SK-N-SH treated with all-trans-retinoic acid at 6 μM for 48 hours (cell line): ENCODE measurements at regions not wholly inside any gene's neighbourhood (a gene's known extent, or its start where the extent isn't known, plus 50 kb on each side); places are given as distances from the start of the nearest gene placed in this dataset.
A peak's percentile ranks its signal among the peaks of the same experiment; 100 is the strongest.

Source experiments
- ATAC-seq: fragments of 200-7000 bp; cut with Tn5 transposase; 3 replicates; pipeline ENCODE4 v1.9.1; 2020; ENCODE audit warnings: mild to moderate bottlenecking, moderate library complexity
- ARNTL ChIP-seq: fragments of 450-650 bp; formaldehyde crosslinking; IDR thresholded peaks from 2 replicates; pipeline ENCODE4 v1.5.0; 2020; ENCODE audit warnings: low read depth, mild to moderate bottlenecking, moderate library complexity, borderline replicate concordance
- BACH2 ChIP-seq: fragments of 250-450 bp; sonication (Bioruptor Pico); IDR thresholded peaks from 2 replicates; pipeline ENCODE4 v1.9.0; 2021; ENCODE audit warnings: mild to moderate bottlenecking, borderline replicate concordance
- CSDC2 ChIP-seq: fragments of 250-450 bp; sonication (Bioruptor Pico); IDR thresholded peaks from 2 replicates; pipeline ENCODE4 v1.5.0; 2020; ENCODE audit warnings: mild to moderate bottlenecking, moderate library complexity
- CSRNP3 ChIP-seq: fragments of 250-450 bp; sonication (Bioruptor Pico); IDR thresholded peaks from 2 replicates; pipeline ENCODE4 v1.5.1; 2021; ENCODE audit warnings: mild to moderate bottlenecking, moderate library complexity
- ESRRG ChIP-seq: fragments of 250-450 bp; sonication (Bioruptor Pico); IDR thresholded peaks from 2 replicates; pipeline ENCODE4 v1.6.1; 2021; ENCODE audit warnings: mild to moderate bottlenecking
- GLIS3 ChIP-seq: fragments of 250-450 bp; sonication (Bioruptor Pico); IDR thresholded peaks from 2 replicates; pipeline ENCODE4 v1.5.0; 2020; ENCODE audit warnings: mild to moderate bottlenecking, moderate library complexity
- ISL1 ChIP-seq: fragments of 250-450 bp; sonication (Bioruptor Pico); IDR thresholded peaks from 2 replicates; pipeline ENCODE4 v2.1.2; 2022; ENCODE audit warnings: mild to moderate bottlenecking, moderate library complexity
- OSR1 ChIP-seq: fragments of 250-450 bp; sonication (Bioruptor Pico); IDR thresholded peaks from 2 replicates; pipeline ENCODE4 v1.8.0; 2022; ENCODE audit warnings: moderate library complexity, mild to moderate bottlenecking, inconsistent platforms
- PATZ1 ChIP-seq: fragments of 250-450 bp; sonication (Bioruptor Pico); IDR thresholded peaks from 2 replicates; pipeline ENCODE4 v1.8.0; 2020; ENCODE audit warnings: mild to moderate bottlenecking, moderate library complexity, borderline replicate concordance
- POU6F1 ChIP-seq: fragments of 250-450 bp; sonication (Bioruptor Pico); IDR thresholded peaks from 2 replicates; pipeline ENCODE4 v1.8.0; 2021; ENCODE audit warnings: low read depth, mild to moderate bottlenecking, moderate library complexity, borderline replicate concordance
- PPARA ChIP-seq: fragments of 250-450 bp; sonication (Bioruptor Pico); IDR thresholded peaks from 2 replicates; pipeline ENCODE4 v1.5.0; 2020; ENCODE audit warnings: mild to moderate bottlenecking, borderline replicate concordance
- RARB ChIP-seq: fragments of 250-450 bp; sonication (Bioruptor Pico); IDR thresholded peaks from 2 replicates; pipeline ENCODE4 v1.8.0; 2021; ENCODE audit warnings: mild to moderate bottlenecking, moderate library complexity
- SNAI2 ChIP-seq: fragments of 250-450 bp; sonication (Bioruptor Pico); IDR thresholded peaks from 2 replicates; pipeline ENCODE4 v1.5.0; 2020; ENCODE audit warnings: mild to moderate bottlenecking, moderate library complexity
- TCF4 ChIP-seq: fragments of 250-450 bp; sonication (Bioruptor Pico); IDR thresholded peaks from 2 replicates; pipeline ENCODE4 v1.8.0; 2021; ENCODE audit warnings: mild to moderate bottlenecking, moderate library complexity, borderline replicate concordance
- TOX ChIP-seq: fragments of 250-450 bp; sonication (Bioruptor Pico); IDR thresholded peaks from 2 replicates; pipeline ENCODE4 v1.8.0; 2021; ENCODE audit warnings: mild to moderate bottlenecking, moderate library complexity, borderline replicate concordance
- ZC3H10 ChIP-seq: fragments of 250-450 bp; sonication (Bioruptor Pico); IDR thresholded peaks from 2 replicates; pipeline ENCODE4 v1.5.1; 2021; ENCODE audit warnings: mild to moderate bottlenecking, moderate library complexity
- ZFP3 ChIP-seq: fragments of 250-450 bp; sonication (Bioruptor Pico); IDR thresholded peaks from 2 replicates; pipeline ENCODE4 v1.5.0; 2020; ENCODE audit warnings: mild to moderate bottlenecking, moderate library complexity
- ZFP30 ChIP-seq: fragments of 450-650 bp; formaldehyde crosslinking; IDR thresholded peaks from 2 replicates; pipeline ENCODE4 v1.5.0; 2022; ENCODE audit warnings: mild to moderate bottlenecking, moderate library complexity
- ZNF565 ChIP-seq: fragments of 450-650 bp; formaldehyde crosslinking; conservative IDR thresholded peaks from 2 replicates; pipeline ENCODE4 v1.5.0; 2020; ENCODE audit warnings: low read depth, mild to moderate bottlenecking, moderate library complexity
- ZNF70 ChIP-seq: fragments of 450-650 bp; formaldehyde crosslinking; IDR thresholded peaks from 2 replicates; pipeline ENCODE4 v1.5.0; 2020; ENCODE audit warnings: mild to moderate bottlenecking, moderate library complexity
- ZNF8 ChIP-seq: fragments of 450-650 bp; formaldehyde crosslinking; IDR thresholded peaks from 2 replicates; pipeline ENCODE4 v1.5.0; 2020; ENCODE audit warnings: mild to moderate bottlenecking, moderate library complexity
- TF ChIP-seq, protein P1 (sequence below): fragments of 250-450 bp; sonication (Bioruptor Pico); IDR thresholded peaks from 2 replicates; pipeline ENCODE4 v1.5.1; 2020; ENCODE audit warnings: low read depth, mild to moderate bottlenecking, moderate library complexity

GRCh38 chrX:45324941-45325340 is 124.3 kb upstream of the DIPK2B start:
- ATAC-seq: no peak
- TF ChIP-seq CSDC2 (CRISPR knock-in tag) (no peak), PATZ1 (CRISPR knock-in tag) (no peak), ZC3H10 (CRISPR knock-in tag) (no peak), BACH2 (CRISPR knock-in tag) (no peak), ZNF565 (CRISPR knock-in tag) (no peak), TOX (CRISPR knock-in tag) (no peak)

DNA sequence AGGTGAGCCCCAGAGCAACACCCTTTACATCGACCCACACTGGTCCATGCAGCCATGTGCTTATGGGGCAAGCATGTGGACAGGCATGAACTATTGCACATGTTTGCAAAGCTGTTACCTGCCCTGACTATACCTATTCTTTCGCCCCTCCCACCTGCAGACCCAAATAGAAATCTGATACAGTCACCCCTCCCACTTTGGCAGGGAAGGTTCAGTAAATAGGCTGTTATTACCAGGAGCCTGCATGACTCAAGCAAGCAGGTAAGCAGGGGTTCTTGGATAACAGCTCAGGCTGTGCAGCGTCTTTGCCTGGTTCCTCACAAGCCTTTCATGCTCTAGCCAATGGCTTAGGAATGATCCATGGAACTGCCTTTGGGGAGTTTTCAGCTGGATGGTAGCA is 122.7 kb upstream of the DIPK2B start:
- TF ChIP-seq ZFP3 (CRISPR knock-in tag) (no peak), ZFP30 (CRISPR knock-in tag) (no peak), SNAI2 (CRISPR knock-in tag) (no peak)
- TF ChIP-seq, all 23 proteins: peak for 0
- ATAC-seq: no peak

- TF ChIP-seq ISL1 (no peak), PPARA (CRISPR knock-in tag) (no peak), ZNF8 (CRISPR knock-in tag) (no peak), ARNTL (no peak), ESRRG (CRISPR knock-in tag) (no peak), PATZ1 (CRISPR knock-in tag) (no peak), GLIS3 (no peak), OSR1 (CRISPR knock-in tag) (no peak), ZFP30 (CRISPR knock-in tag) (no peak)
- TF ChIP-seq, protein P1, sequence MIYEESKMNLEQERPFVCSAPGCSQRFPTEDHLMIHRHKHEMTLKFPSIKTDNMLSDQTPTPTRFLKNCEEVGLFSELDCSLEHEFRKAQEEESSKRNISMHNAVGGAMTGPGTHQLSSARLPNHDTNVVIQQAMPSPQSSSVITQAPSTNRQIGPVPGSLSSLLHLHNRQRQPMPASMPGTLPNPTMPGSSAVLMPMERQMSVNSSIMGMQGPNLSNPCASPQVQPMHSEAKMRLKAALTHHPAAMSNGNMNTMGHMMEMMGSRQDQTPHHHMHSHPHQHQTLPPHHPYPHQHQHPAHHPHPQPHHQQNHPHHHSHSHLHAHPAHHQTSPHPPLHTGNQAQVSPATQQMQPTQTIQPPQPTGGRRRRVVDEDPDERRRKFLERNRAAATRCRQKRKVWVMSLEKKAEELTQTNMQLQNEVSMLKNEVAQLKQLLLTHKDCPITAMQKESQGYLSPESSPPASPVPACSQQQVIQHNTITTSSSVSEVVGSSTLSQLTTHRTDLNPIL: no peak
- ATAC-seq: peak; percentile 75
These were observed 122.1 kb upstream of the DIPK2B start for GRCh38 chrX:45322820-45323219.

DNA sequence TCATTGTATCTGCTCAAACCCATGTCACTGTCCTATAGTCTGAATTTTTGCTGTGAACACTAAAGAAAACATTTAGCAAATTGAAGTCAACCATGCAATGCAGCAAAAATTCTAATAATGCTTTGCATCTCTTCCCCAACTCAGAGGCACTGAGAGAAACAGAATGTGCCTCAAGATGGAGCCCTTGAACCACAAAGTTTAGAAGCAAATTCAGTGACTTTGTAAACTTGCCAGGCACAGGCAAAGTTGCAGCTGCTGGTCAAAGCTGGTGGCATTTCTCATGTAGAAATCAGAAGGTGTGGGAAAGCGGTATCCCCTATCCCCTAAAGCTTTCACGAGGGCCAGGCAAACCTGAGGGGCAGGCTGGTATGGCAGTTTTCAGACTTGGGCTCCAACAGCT is 121.7 kb upstream of the DIPK2B start:
- ATAC-seq: peak; percentile 95

More for the DNA sequence above, 121.7 kb upstream of the DIPK2B start:
- TF ChIP-seq CSRNP3: no peak
- TF ChIP-seq ZNF8 (CRISPR knock-in tag): no peak
- TF ChIP-seq TCF4 (CRISPR knock-in tag): no peak
- no peak for TF ChIP-seq RARB (CRISPR knock-in tag)
- no peak for TF ChIP-seq ZNF70 (CRISPR knock-in tag)
- no peak for TF ChIP-seq SNAI2 (CRISPR knock-in tag)
- no peak for TF ChIP-seq ZFP30 (CRISPR knock-in tag)
- no peak for TF ChIP-seq TOX (CRISPR knock-in tag)
- TF ChIP-seq, protein P1: no peak
- TF ChIP-seq ISL1: no peak
- TF ChIP-seq POU6F1 (CRISPR knock-in tag): no peak
- TF ChIP-seq GLIS3: no peak
- TF ChIP-seq BACH2 (CRISPR knock-in tag): no peak
- TF ChIP-seq PPARA (CRISPR knock-in tag): no peak
- no peak for TF ChIP-seq PATZ1 (CRISPR knock-in tag)
- no peak for TF ChIP-seq ARNTL
- TF ChIP-seq ZC3H10 (CRISPR knock-in tag): no peak
- no peak for TF ChIP-seq ZFP3 (CRISPR knock-in tag)
- no peak for TF ChIP-seq ESRRG (CRISPR knock-in tag)
